Adrenal gland (tissue), 9 donors: ENCODE measurements at regions not wholly inside any gene's neighbourhood (a gene's known extent, or its start where the extent isn't known, plus 50 kb on each side); places are given as distances from the start of the nearest gene placed in this dataset.

Experiments used
- DNase-seq, 7 donors: peaks; one replicate each; pipeline ENCODE4 v3.0.0-alpha.2; 2019 to 2020
- H3K27ac ChIP-seq, 5 donors: fragments of 200-600 bp; sonication (generic) in 4 of 5; 1 replicate in 3 of 5; 2 replicates in 2 of 5; pipeline versions ENCODE4 v1.5.1 to v1.8.0; 2016 to 2020; ENCODE audit warnings: mild to moderate bottlenecking in 1 of 5
- H3K27me3 ChIP-seq: fragments of 200-600 bp; 2 replicates; pipeline ENCODE4 v1.8.0; 2021
- H3K36me3 ChIP-seq, 2 donors: fragments of 200-600 bp; replicated peaks in 1 of 2; 1 replicate in 1 of 2; 2 replicates in 1 of 2; pipeline versions ENCODE4 v1.5.1 to v1.8.0; 2018 to 2022
- H3K4me1 ChIP-seq, 2 donors: fragments of 200-600 bp; replicated peaks in 1 of 2; 1 replicate in 1 of 2; 2 replicates in 1 of 2; pipeline versions ENCODE4 v1.5.1 to v1.8.0; 2018 to 2021
- H3K4me3 ChIP-seq, 4 donors: fragments of 200-600 bp; sonication (generic) in 3 of 4; one replicate each; pipeline ENCODE4 v1.5.1; 2016 to 2018
- H3K9me3 ChIP-seq, 3 donors: fragments of 200-600 bp; sonication (generic) in 1 of 3; replicated peaks in 1 of 3; 1 replicate in 2 of 3; 2 replicates in 1 of 3; pipeline versions ENCODE4 v1.5.1 to v1.8.0; 2016 to 2021
- CTCF ChIP-seq, 6 experiments: fragments of 450-650 bp in 4 of 6; fragments of 200-600 bp in 2 of 6; sonication (generic) in 1 of 6; IDR thresholded peaks; 1 replicate in 5 of 6; 2 replicates in 1 of 6; pipeline versions ENCODE4 v1.5.1 to v1.8.0; 2016 to 2021; ENCODE audit warnings: antibody characterized with exemption in 6 of 6, mild to moderate bottlenecking in 2 of 6, moderate library complexity in 1 of 6
- POLR2A ChIP-seq, 2 donors: fragments of 450-650 bp; IDR thresholded peaks; one replicate each; pipeline ENCODE4 v1.6.1; 2017; ENCODE audit warnings: antibody characterized with exemption in 2 of 2, mild to moderate bottlenecking in 2 of 2, moderate library complexity in 1 of 2
- WGBS, 4 donors: extraction: QIAGEN DNeasy Blood & Tissue Kit in 2 of 4; methylation state at CpG; one replicate each; pipeline versions ENCODE4 v1.1.5 to v1.1.7; 2013 to 2017; 5-methylcytosine and 5-hydroxymethylcytosine counted together
- intact Hi-C, 2 donors: fragments of 100-400 bp; cut with DNase I; formaldehyde crosslinking; loops; one replicate each; pipeline versions ENCODE4 v1.14.1 to v1.15.0; 2022 to 2023
- donor health status: healthy with polysubstance abuse.
- donor health status: Bipolar disorder and iron deficiency.
- donor health status: DM: yes; HTN: yes; CAD: no.
- donor health status: DM: no; HTN: no; CAD: no.
- donor health status: DM: no; HTN: no; CAD: no.

GRCh38 chr2:180328795-180329422 is 321.8 kb upstream of the CWC22 start:
- WGBS, 4 donors, result 33 to 46% (median 44%) methylated on average over 1 of the region's 1 CpG
- no peaks in the 10 kb centered on the region for H3K36me3 ChIP-seq
- no peaks in the 10 kb centered on the region for H3K27me3 ChIP-seq
- DNase-seq, result no peak
- H3K4me1 ChIP-seq, result no peaks in the 10 kb centered on the region
- no peak overlapping the region for H3K4me3 ChIP-seq
- no peak overlapping the region for H3K27ac ChIP-seq
- H3K9me3 ChIP-seq, result no peaks in the 10 kb centered on the region
- intact Hi-C loops, result no loop called here
- no peak for TF ChIP-seq POLR2A (IDR thresholded peaks at IDR 0.05)
- TF ChIP-seq CTCF (IDR thresholded peaks at IDR 0.05), result no peak

GRCh38 chr2:180327185-180327584 is 320.1 kb upstream of the CWC22 start:
- intact Hi-C loops, result no loop called here
- TF ChIP-seq CTCF (IDR thresholded peaks at IDR 0.05), result no peak
- no peak for TF ChIP-seq POLR2A (IDR thresholded peaks at IDR 0.05)
- no peaks in the 10 kb centered on the region for H3K27me3 ChIP-seq
- H3K4me3 ChIP-seq, result no peak overlapping the region
- no peaks in the 10 kb centered on the region for H3K9me3 ChIP-seq
- H3K27ac ChIP-seq, result no peak overlapping the region
- H3K36me3 ChIP-seq, result no peaks in the 10 kb centered on the region
- no peaks in the 10 kb centered on the region for H3K4me1 ChIP-seq
- no peak for DNase-seq

- intact Hi-C loops, result no loop called here
- Histone ChIP-seq H3K4me3 (no peak overlapping the region), H3K36me3 (no peaks in the 10 kb centered on the region), H3K27ac (no peak overlapping the region), H3K9me3 (no peaks in the 10 kb centered on the region), H3K27me3 (no peaks in the 10 kb centered on the region), H3K4me1 (no peaks in the 10 kb centered on the region)
- no peak for TF ChIP-seq CTCF (IDR thresholded peaks at IDR 0.05)
- no peak for TF ChIP-seq POLR2A (IDR thresholded peaks at IDR 0.05)
- no peak for DNase-seq
- WGBS, 4 donors, result 62 to 77% (median 76%) methylated on average over 2 of the region's 2 CpGs
These were observed 318.5 kb upstream of the CWC22 start for GRCh38 chr2:180325416-180326120.

GRCh38 chr2:180324182-180324581 is 317.1 kb upstream of the CWC22 start:
- intact Hi-C loops, result no loop called here
- DNase-seq, result no peak
- Histone ChIP-seq H3K27me3 (no peaks in the 10 kb centered on the region), H3K4me3 (no peak overlapping the region), H3K27ac (no peak overlapping the region), H3K4me1 (no peaks in the 10 kb centered on the region), H3K9me3 (no peaks in the 10 kb centered on the region), H3K36me3 (no peaks in the 10 kb centered on the region)
- no peak for TF ChIP-seq CTCF (IDR thresholded peaks at IDR 0.05)
- no peak for TF ChIP-seq POLR2A (IDR thresholded peaks at IDR 0.05)
